ENCODE measurements at regions not wholly inside any gene's neighbourhood (a gene's known extent, or its start where the extent isn't known, plus 50 kb on each side); places are given as distances from the start of the nearest gene placed in this dataset.
"Not testable (repeated sequence)": the region's sequence is repeated elsewhere in the genome, so short reads cannot be mapped to it uniquely, and the experiment has no call there.

GRCh38 chr5:1575491-1575890, 51.7 kb upstream of the LPCAT1 start:
- not testable (repeated sequence) for TF ChIP-seq RFX5 (IDR thresholded peaks at IDR 0.05; ENCODE audit: low read depth, low read length); SREBF1 (IDR thresholded peaks at IDR 0.05; ENCODE audit: low read length); CTCF (IDR thresholded peaks at IDR 0.05 in 2 of 3, conservative IDR thresholded peaks at IDR 0.05 in 1 of 3; ENCODE audit: control insufficient read depth in 2 of 3, extremely low read depth in 1 of 3, insufficient read depth in 1 of 3, low read depth in 3 of 3, low read length in 3 of 3); CREB1 (IDR thresholded peaks at IDR 0.05; ENCODE audit: low read depth)
- TF ChIP-seq, protein P1, sequence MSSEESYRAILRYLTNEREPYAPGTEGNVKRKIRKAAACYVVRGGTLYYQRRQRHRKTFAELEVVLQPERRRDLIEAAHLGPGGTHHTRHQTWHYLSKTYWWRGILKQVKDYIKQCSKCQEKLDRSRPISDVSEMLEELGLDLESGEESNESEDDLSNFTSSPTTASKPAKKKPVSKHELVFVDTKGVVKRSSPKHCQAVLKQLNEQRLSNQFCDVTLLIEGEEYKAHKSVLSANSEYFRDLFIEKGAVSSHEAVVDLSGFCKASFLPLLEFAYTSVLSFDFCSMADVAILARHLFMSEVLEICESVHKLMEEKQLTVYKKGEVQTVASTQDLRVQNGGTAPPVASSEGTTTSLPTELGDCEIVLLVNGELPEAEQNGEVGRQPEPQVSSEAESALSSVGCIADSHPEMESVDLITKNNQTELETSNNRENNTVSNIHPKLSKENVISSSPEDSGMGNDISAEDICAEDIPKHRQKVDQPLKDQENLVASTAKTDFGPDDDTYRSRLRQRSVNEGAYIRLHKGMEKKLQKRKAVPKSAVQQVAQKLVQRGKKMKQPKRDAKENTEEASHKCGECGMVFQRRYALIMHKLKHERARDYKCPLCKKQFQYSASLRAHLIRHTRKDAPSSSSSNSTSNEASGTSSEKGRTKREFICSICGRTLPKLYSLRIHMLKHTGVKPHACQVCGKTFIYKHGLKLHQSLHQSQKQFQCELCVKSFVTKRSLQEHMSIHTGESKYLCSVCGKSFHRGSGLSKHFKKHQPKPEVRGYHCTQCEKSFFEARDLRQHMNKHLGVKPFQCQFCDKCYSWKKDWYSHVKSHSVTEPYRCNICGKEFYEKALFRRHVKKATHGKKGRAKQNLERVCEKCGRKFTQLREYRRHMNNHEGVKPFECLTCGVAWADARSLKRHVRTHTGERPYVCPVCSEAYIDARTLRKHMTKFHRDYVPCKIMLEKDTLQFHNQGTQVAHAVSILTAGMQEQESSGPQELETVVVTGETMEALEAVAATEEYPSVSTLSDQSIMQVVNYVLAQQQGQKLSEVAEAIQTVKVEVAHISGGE (CRISPR knock-in tag; IDR thresholded peaks at IDR 0.05), result not testable (repeated sequence)
- TF ChIP-seq, protein P2, sequence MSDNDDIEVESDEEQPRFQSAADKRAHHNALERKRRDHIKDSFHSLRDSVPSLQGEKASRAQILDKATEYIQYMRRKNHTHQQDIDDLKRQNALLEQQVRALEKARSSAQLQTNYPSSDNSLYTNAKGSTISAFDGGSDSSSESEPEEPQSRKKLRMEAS (IDR thresholded peaks at IDR 0.05; ENCODE audit: low read depth, low read length), result not testable (repeated sequence)
- TF ChIP-seq, protein P3, sequence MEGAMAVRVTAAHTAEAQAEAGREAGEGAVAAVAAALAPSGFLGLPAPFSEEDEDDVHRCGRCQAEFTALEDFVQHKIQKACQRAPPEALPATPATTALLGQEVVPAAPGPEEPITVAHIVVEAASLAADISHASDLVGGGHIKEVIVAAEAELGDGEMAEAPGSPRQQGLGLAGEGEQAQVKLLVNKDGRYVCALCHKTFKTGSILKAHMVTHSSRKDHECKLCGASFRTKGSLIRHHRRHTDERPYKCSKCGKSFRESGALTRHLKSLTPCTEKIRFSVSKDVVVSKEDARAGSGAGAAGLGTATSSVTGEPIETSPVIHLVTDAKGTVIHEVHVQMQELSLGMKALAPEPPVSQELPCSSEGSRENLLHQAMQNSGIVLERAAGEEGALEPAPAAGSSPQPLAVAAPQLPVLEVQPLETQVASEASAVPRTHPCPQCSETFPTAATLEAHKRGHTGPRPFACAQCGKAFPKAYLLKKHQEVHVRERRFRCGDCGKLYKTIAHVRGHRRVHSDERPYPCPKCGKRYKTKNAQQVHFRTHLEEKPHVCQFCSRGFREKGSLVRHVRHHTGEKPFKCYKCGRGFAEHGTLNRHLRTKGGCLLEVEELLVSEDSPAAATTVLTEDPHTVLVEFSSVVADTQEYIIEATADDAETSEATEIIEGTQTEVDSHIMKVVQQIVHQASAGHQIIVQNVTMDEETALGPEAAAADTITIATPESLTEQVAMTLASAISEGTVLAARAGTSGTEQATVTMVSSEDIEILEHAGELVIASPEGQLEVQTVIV (IDR thresholded peaks at IDR 0.05; ENCODE audit: borderline replicate concordance, partially characterized antibody), result not testable (repeated sequence)

All from GM12878 (cell line).